ENCODE measurements at regions not wholly inside any gene's neighbourhood (a gene's known extent, or its start where the extent isn't known, plus 50 kb on each side); places are given as distances from the start of the nearest gene placed in this dataset.
"Not testable (repeated sequence)": the region's sequence is repeated elsewhere in the genome, so short reads cannot be mapped to it uniquely, and the experiment has no call there.

GRCh38 chr4:135605076-135605475, 1403.5 kb upstream of the PABPC4L start:
- DNase-seq = no peak

DNA sequence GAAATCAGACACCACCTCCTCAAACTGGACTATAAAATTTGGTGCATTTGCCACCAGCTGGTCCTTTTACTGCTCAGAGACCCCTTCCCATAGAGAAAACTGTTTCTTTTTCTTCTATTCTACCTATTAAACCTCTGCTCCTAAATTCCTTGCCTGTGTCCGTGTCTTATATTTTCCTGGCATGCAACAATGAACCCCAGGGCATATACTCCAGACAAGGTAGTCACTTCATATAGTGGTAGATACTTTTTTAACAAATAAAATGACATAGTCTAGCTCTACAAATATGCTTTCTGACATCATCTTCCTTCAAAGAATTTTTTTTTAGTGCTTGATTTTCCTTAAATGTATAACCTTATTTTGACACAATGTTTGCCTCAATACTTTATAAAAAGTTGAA, 1402.9 kb upstream of the PABPC4L start:
- DNase-seq = no peak

DNA sequence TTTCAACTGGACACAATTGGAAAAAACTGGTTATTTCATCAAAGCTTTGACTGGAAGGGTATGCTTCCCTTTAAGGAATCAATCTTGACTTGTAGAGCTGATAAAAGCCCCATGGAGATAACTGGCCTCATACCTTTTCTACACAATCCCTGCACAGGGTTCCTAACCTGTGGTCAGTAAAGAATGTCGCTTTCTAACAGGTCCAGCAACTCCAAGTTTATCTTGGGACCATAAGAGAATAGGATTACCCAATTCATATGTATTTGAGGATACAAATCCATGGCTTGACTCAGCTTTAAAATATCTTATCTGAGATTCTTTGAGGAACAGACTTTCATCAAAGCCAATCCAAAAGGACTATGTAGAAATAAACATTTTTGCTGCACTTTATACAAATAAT, 1399.8 kb upstream of the PABPC4L start:
- no peak for DNase-seq

DNA sequence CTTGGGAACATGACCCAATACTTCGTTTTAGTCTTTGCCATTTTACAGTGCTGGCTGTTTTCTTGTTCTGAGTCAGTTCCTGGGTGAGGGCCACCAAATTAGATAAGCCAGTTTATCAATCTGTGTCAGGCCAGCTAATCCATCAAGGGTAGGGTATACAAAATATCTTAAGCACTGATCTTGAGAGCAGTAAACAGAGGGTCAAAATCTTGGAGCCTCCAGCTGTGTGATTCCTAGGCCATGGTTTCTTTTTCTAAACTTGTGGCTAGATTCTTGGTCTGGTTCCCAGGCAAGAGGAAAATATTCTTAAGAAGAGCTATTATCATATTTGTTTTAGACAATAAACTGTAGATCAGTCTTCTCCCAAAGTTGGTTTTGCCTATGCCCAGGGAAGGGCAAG, 1396.6 kb upstream of the PABPC4L start:
- DNase-seq = no peak

DNA sequence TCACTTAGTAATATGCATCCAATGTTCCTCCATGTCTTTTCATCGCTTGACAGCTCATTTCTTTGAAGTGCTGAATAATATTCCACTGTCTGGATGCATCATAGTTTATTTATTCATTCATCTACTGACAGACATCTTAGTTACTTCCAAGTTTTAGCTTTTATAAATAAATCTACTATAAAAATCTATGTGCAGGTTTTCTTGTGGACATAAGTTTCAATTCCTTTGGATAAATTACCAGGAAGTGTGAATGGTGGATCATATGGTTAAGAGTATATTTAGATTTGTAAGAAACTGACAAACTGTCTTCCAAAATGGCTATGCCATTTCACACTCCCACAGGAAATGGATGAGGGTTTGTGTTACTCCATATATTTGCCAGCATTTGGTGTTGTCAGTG, 1392.9 kb upstream of the PABPC4L start:
- no peak for DNase-seq

- DNase-seq = no peak
Measured at GRCh38 chr4:135575041-135575440, 1373.5 kb upstream of the PABPC4L start.

DNA sequence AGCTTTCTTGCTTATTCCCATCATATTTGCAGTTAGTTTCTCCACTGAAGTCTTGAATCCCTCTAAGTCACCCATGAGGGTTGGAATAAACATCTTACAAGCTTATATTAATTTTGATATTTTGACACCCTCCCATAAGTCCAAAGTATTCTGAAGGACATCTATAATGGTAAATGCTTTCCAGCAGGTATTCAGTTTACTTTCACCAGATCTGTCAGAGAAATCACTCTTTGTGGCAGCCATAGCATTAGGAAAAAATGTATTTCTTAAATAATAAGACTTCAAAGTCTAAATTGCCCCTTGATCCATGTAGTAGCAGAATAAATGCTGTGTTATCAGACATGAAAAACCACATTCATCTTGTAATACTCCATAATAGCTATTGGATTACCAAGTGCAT, 1371.7 kb upstream of the PABPC4L start:
- no peak for DNase-seq

- no peak for DNase-seq
Measured at GRCh38 chr4:135564090-135564489, 1362.5 kb upstream of the PABPC4L start.

- no peak for DNase-seq
Measured at GRCh38 chr4:135553213-135553612, 1351.6 kb upstream of the PABPC4L start.

DNA sequence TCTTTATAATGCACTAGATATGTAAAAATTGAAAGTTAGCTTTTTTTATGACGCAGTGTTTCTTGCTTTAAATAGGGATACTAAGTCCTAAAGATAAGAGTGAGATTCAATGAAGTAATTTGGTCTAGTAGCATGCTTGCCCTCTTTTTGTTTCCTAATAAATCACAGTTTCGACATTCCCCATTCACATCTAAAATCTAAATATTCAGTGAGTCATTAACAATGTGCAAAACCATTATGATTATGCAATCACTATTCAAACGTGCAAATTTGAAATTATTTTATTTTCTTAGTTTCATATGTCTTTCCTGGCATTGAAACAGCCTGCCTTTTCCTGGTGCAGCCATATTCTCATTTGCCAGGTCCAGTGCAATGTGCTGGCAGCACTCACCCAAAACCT, 1350.5 kb upstream of the PABPC4L start:
- no peak for DNase-seq

DNA sequence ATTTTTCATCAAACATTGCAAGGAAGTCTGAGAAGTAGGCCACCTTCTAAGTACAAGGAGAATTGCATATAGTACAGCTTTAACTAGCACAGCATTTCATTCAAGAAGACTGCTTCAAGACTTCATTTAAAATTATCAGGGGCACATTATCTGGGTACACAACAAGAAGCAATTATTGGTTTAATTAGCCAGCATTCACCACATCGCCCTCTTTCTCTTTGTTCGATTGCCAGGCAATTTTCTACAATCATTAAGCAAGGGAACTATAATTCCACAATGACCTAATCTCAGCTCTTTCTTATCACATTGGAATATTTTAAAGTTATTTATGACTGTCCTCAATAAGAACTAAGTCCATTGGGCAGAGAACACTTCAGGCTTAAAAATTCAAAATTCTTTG, 1347.1 kb upstream of the PABPC4L start:
- DNase-seq = no peak

- DNase-seq = no peak
Measured at GRCh38 chr4:135545616-135546317, 1344.2 kb upstream of the PABPC4L start.

DNA sequence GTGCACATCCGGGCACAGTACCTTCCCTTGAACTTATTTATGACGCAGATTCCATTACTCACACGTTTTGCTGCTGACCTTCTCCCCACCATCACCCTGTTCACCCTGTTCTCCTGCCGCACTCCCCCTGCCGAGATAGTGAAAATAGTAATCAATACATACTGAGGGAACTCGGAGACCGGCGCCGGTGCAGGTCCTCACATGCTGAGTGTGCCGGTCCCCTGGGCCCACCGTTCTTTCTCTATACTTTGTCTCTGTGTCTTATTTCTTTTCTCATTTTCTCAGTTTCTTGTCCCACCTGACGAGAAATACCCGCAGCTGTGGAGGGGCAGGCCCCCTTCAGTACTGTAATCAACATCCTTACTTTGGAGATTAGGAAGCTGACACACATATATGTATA, 1337.1 kb upstream of the PABPC4L start:
- no peak for DNase-seq

- no peak for DNase-seq
Measured at GRCh38 chr4:135533053-135533452, 1331.5 kb upstream of the PABPC4L start.

DNA sequence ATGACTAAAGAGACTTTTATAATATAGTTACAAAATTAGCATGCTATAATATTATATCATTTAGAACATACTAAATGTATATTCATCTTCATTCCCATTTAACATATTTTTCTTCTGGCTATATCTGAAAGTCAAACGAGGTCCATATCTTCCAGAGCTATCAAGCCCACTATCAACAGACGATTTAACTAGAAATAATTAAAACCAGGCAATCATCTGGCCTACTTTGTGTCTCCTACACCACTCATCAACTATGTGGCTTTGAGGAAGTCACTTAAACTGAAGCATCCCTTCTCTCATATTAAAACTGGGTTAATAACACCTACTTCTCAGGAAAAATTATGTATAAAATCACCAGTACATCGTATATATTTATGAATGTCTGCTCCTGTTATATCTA, 1330.5 kb upstream of the PABPC4L start:
- no peak for DNase-seq

DNA sequence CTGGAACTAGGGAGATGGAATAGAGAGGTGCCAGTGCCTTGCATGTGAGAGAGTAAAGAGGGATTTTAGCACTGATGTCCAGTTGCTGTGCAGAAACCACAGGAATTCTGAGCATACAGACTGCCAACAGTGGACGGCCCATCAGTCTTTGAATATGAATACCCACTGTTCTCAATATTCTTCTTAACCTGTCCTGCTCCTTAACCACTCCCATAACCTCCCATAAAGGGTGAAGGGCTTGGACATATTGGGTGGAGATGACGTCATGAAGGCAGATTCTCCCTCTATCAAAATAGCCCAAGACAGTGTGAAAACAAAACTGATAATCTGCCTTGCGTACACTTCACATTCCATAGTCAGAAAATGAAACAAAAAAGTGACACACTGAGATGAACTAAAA, 1313.7 kb upstream of the PABPC4L start:
- DNase-seq = no peak

- DNase-seq = no peak
Measured at GRCh38 chr4:135510582-135510981, 1309.0 kb upstream of the PABPC4L start.

DNA sequence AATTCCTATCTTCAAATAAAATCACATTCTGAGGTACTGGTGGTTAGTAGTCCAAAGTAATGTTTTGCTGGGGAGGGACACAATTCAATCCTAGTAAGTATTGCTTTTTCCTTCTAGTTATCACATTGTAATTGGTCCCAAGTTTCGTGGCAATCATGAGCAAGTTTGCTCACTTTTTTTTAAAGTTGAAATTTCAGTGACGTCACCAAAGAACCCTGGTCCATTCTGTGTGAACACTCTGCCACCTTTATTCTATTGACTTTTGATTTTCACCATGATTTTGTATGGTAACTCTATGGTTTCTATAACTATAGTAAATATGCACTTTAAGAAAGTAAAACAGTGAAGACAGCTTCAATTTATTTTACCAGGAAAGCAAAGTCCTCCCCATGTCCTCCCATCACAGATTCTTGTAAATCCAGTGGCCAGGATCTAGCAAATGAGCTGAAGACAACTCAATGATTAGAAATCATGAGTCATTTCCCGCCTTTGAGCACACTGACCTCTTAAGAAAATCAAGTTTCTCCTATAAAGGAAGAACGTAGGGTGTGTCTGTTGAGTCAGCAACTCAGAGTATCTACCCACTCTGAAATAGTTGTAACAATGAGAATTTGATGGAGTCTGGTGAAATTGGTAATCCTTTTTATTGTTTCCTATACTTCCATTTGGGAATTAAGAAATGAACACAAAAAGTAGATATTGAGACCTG, 1306.6 kb upstream of the PABPC4L start:
- DNase-seq = no peak

GRCh38 chr4:135497563-135498152, 1296.1 kb upstream of the PABPC4L start:
- DNase-seq = no peak

GRCh38 chr4:135492439-135492838, 1290.8 kb upstream of the PABPC4L start:
- no peak for DNase-seq

- no peak for DNase-seq
Measured at GRCh38 chr4:135485371-135485770, 1283.8 kb upstream of the PABPC4L start.

GRCh38 chr4:135476272-135476671, 1274.7 kb upstream of the PABPC4L start:
- no peak for DNase-seq

DNA sequence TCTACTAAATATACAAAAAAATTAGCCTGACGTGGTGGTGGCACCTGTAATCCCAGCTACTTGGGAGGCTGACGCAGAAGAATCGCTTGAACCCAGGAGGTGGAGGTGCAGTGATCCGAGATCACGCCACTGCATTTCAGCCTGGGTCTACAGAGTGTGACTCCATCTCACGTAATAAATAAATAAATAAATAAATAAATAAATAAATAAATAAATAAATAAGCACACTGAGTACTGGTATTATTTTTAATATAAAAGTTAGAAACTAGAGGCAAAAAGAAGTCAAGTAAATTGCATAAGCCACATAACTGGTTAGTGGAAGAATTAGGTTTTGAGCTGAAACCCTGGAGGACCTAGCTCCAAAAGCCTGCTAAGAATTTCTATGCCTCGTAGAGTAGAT, 1262.7 kb upstream of the PABPC4L start:
- DNase-seq = no peak

DNA sequence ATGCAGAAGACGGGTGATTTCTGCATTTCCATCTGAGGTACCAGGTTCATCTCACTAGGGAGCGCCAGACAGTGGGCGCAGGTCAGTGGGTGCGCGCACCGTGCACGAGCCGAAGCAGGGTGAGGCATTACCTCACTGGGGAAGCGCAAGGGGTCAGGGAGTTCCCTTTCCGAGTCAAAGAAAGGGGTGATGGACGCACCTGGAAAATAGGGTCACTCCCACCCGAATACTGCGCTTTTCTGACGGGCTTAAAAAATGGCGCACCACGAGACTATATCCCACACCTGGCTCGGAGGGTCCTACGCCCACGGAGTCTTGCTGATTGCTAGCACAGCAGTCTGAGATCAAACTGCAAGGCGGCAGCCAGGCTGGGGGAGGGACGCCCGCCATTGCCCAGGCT, 1246.0 kb upstream of the PABPC4L start:
- not testable (repeated sequence) for DNase-seq
